IMR-90 (cell line): ENCODE measurements at regions not wholly inside any gene's neighbourhood (a gene's known extent, or its start where the extent isn't known, plus 50 kb on each side); places are given as distances from the start of the nearest gene placed in this dataset.

Experiments
- ATAC-seq: fragments of 200-7000 bp; cut with Tn5 transposase; 2 replicates; pipeline ENCODE4 v1.9.1; 2020; ENCODE audit warnings: low read depth, mild to moderate bottlenecking, moderate library complexity
- BruUV-seq: library from RNA; stranded (reverse); fragments of 400-500 nt; replicated peaks from 2 replicates; lab custom pipeline; 2021; lab: Mats Ljungman, UMichigan
- CTCF ChIA-PET: fragments of 300-600 bp; formaldehyde crosslinking; extraction: SDS; loops from one replicate; lab custom pipeline; 2021; ENCODE audit warnings: antibody characterized with exemption; lab: Yijun Ruan, JAX
- POLR2A ChIA-PET: fragments of 300-600 bp; sonication (Branson Sonifier 250); formaldehyde crosslinking; loops from one replicate; lab custom pipeline; 2022; ENCODE audit warnings: antibody characterized with exemption; ENCODE audit not compliant: unreplicated experiment; lab: Charles Lee
- DNase-seq: peaks from one replicate; pipeline ENCODE4 v3.0.0; 2013
- H2AFZ ChIP-seq: replicated peaks from 2 replicates; pipeline ENCODE3; 2013; ENCODE audit warnings: low read length, mild to moderate bottlenecking; ENCODE audit not compliant: poor library complexity
- H2AK5ac ChIP-seq: 2 replicates; pipeline ENCODE4 v1.6.1; 2013; ENCODE audit warnings: low read depth, low read length, inconsistent platforms
- H2AK9ac ChIP-seq: replicated peaks from 2 replicates; pipeline ENCODE3; 2013; ENCODE audit warnings: mild to moderate bottlenecking, low read depth, low read length, moderate library complexity; ENCODE audit not compliant: poor library complexity
- H2BK120ac ChIP-seq: 2 replicates; pipeline ENCODE4 v1.6.1; 2013; ENCODE audit warnings: low read depth, low read length, inconsistent platforms
- H2BK15ac ChIP-seq: 3 replicates; pipeline ENCODE4 v1.6.1; 2013; ENCODE audit warnings: low read depth, low read length, inconsistent platforms
- H2BK20ac ChIP-seq: 2 replicates; pipeline ENCODE4 v1.6.1; 2013; ENCODE audit warnings: low read depth, mild to moderate bottlenecking, inconsistent platforms, low read length, moderate library complexity
- H2BK5ac ChIP-seq: 2 replicates; pipeline ENCODE4 v1.6.1; 2013; ENCODE audit warnings: mild to moderate bottlenecking, low read depth, low read length, inconsistent platforms; ENCODE audit not compliant: poor library complexity, severe bottlenecking
- H3K14ac ChIP-seq: replicated peaks from 2 replicates; pipeline ENCODE4 v1.6.1; 2013; ENCODE audit warnings: low read depth, low read length, inconsistent platforms
- H3K18ac ChIP-seq: 2 replicates; pipeline ENCODE4 v1.6.1; 2013; ENCODE audit warnings: low read depth, low read length, control low read depth
- H3K23ac ChIP-seq: 2 replicates; pipeline ENCODE4 v1.6.1; 2013; ENCODE audit warnings: low read depth, low read length, inconsistent platforms
- H3K27ac ChIP-seq: 2 replicates; pipeline ENCODE4 v1.5.1; 2013; ENCODE audit warnings: mild to moderate bottlenecking, control low read depth, low read length; ENCODE audit not compliant: insufficient read depth
- H3K27me3 ChIP-seq: 2 replicates; pipeline ENCODE4 v1.6.1; 2013; ENCODE audit warnings: low read length; ENCODE audit not compliant: control insufficient read depth, insufficient read depth
- H3K36me3 ChIP-seq: 2 replicates; pipeline ENCODE4 v1.6.1; 2013; ENCODE audit warnings: low read length, mixed read lengths; ENCODE audit not compliant: control insufficient read depth, insufficient read depth
- H3K4ac ChIP-seq: 2 replicates; pipeline ENCODE4 v1.6.1; 2013; ENCODE audit warnings: low read depth, low read length, inconsistent platforms
- H3K4me1 ChIP-seq: 2 replicates; pipeline ENCODE4 v1.6.1; 2013; ENCODE audit warnings: low read length, mixed read lengths; ENCODE audit not compliant: control insufficient read depth, insufficient read depth
- H3K4me2 ChIP-seq: 2 replicates; pipeline ENCODE4 v1.6.1; 2013; ENCODE audit warnings: low read depth, mild to moderate bottlenecking, control low read depth, low read length, moderate library complexity
- H3K4me3 ChIP-seq: 2 replicates; pipeline ENCODE4 v1.5.1; 2013; ENCODE audit warnings: low read depth, mild to moderate bottlenecking, control low read depth, low read length, moderate library complexity; ENCODE audit not compliant: insufficient read depth
- H3K56ac ChIP-seq: 2 replicates; pipeline ENCODE4 v1.6.1; 2013; ENCODE audit warnings: low read length, inconsistent platforms; ENCODE audit not compliant: insufficient read depth; ENCODE audit errors: extremely low read depth
- H3K79me1 ChIP-seq, 2 experiments: 2 replicates each; pipeline ENCODE4 v1.6.1; 2013; ENCODE audit warnings: low read length in 2 of 2, inconsistent platforms in 1 of 2, low read depth in 1 of 2
- H3K9ac ChIP-seq: 2 replicates; pipeline ENCODE4 v1.6.1; 2013; ENCODE audit warnings: low read depth, low read length, control low read depth
- H3K9me1 ChIP-seq: 2 replicates; pipeline ENCODE4 v1.6.1; 2013; ENCODE audit warnings: low read length, inconsistent platforms; ENCODE audit not compliant: insufficient read depth
- H3K9me3 ChIP-seq: 2 replicates; pipeline ENCODE4 v1.6.1; 2013; ENCODE audit warnings: low read length; ENCODE audit not compliant: control insufficient read depth, insufficient read depth
- H4K20me1 ChIP-seq: 2 replicates; pipeline ENCODE4 v1.6.1; 2013; ENCODE audit warnings: low read length, inconsistent platforms; ENCODE audit not compliant: insufficient read depth
- H4K5ac ChIP-seq: 2 replicates; pipeline ENCODE4 v1.6.1; 2013; ENCODE audit warnings: mild to moderate bottlenecking, low read depth, low read length, control low read depth
- H4K8ac ChIP-seq, 2 experiments: 2 replicates each; pipeline ENCODE4 v1.6.1; 2013; ENCODE audit warnings: low read depth in 2 of 2, low read length in 2 of 2, control low read depth in 1 of 2, inconsistent platforms in 1 of 2
- H4K91ac ChIP-seq: 2 replicates; pipeline ENCODE4 v1.6.1; 2013; ENCODE audit warnings: low read depth, low read length, inconsistent platforms; ENCODE audit not compliant: insufficient read depth
- MXI1 ChIP-seq: IDR thresholded peaks from 2 replicates; pipeline ENCODE4 v1.6.1; 2012; ENCODE audit warnings: low read depth, mild to moderate bottlenecking, low read length, moderate library complexity, borderline replicate concordance
- RAD21 ChIP-seq: IDR thresholded peaks from 2 replicates; pipeline ENCODE4 v1.6.1; 2012; ENCODE audit warnings: low read length, improper control_type of control experiment
- RCOR1 ChIP-seq: IDR thresholded peaks from 2 replicates; pipeline ENCODE4 v1.6.1; 2012; ENCODE audit warnings: mild to moderate bottlenecking, low read length, improper control_type of control experiment; ENCODE audit not compliant: insufficient replicate concordance
- WGBS, 2 experiments: methylation state at CpG; one replicate each; pipeline versions ENCODE4 v1.1.5 to v1.1.7; 2013; ENCODE audit warnings: missing lambda C conversion rate in 2 of 2; ENCODE audit not compliant: insufficient read length in 1 of 2; ENCODE audit errors: extremely low coverage in 2 of 2; 5-methylcytosine and 5-hydroxymethylcytosine counted together
- dilution Hi-C: fragments of 300-500 bp; cut with HindIII; formaldehyde crosslinking; loops from one replicate; pipeline ENCODE4 v1.14.3; 2018; ENCODE audit warnings: low sequenced_read_pairs; ENCODE audit not compliant: unreplicated experiment
- in situ Hi-C: fragments of 300-500 bp; cut with MboI; formaldehyde crosslinking; loops from 3 replicates; pipeline ENCODE4 v1.14.3; 2019; ENCODE audit warnings: low sequenced_read_pairs, inconsistent platforms, mixed read lengths
- intact Hi-C: fragments of 100-400 bp; cut with micrococcal nuclease; formaldehyde crosslinking; loops from 2 replicates; pipeline ENCODE4 v1.10.0; 2022

DNA sequence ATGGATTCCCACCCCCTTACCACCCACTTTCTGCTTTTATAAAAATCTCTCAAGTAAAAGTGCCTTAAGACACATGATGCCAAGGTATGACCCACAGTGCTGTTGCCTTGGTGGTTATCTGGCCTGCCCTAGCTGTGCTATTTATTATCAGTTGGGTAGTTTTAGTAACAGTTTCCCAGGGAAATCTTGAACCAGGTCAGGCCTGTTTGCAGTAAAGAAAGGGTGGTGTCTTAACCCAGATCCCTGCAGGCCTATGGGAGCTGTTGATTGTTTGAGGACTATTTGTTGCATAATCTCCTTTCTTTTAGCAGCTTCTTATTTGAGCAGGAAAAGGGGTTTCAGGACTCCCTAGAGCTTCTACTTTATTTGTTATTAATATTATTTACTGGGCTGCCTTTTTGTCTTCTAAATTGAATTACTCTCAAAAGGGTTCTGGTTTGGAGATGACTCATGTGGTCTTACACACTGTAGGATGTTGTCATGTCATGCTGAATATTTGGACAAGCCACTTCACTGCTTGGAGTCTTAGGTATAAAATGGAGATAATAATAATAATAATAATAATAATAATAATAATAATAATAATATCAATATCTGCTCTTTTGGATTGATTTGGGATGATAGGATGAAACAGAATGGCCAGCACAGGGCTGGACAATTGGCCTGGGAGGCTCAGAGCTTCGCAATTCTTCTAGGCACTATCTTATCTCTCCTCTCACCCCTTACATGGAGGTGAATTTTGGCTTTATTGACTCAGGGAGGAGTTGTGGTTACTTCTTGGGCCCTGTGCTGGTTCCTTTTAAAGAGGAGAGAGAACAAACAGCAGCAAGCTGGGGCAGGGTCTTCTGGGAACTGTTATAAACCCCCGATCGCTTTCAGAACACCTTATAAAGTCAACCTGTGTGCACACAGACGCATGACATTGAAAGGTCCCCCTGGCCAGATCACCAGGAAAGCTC, 252.1 kb downstream of the PRDM2 start:
- CTCF ChIA-PET = no interaction called here
- Histone ChIP-seq H3K79me1 (no peaks in the 10 kb centered on the region), H3K4ac (no peak overlapping the region), H3K56ac (no peak overlapping the region), H3K4me2 (no peak overlapping the region), H4K20me1 (no peaks in the 10 kb centered on the region), H3K9ac (no peak overlapping the region), H3K27me3 (no peaks in the 10 kb centered on the region), H2BK5ac (no peak overlapping the region), H3K4me3 (no peak overlapping the region), H3K9me1 (no peaks in the 10 kb centered on the region), H2BK20ac (no peak overlapping the region), H4K5ac (no peak overlapping the region), H3K27ac (no peak overlapping the region), H3K14ac (no peak overlapping the region), H2BK15ac (no peak overlapping the region), H2BK120ac (no peak overlapping the region), H4K91ac (no peak overlapping the region), H3K9me3 (peaks cover 10% of the 10 kb centered on the region; the same call in 1 of the 2 replicates), H2AK5ac (no peak overlapping the region), H3K23ac (no peak overlapping the region), H3K36me3 (no peaks in the 10 kb centered on the region), H3K18ac (no peak overlapping the region), H2AK9ac (no peak overlapping the region), H4K8ac (no peak overlapping the region), H3K4me1 (no peaks in the 10 kb centered on the region), H2AFZ (no peak overlapping the region)
- in situ Hi-C loops (no loop called here), intact Hi-C loops (no loop called here), dilution Hi-C loops (no loop called here)
- ATAC-seq (no peak), DNase-seq (no peak)
- TF ChIP-seq RAD21 = no peak
- no peak for TF ChIP-seq RCOR1
- no peak for TF ChIP-seq MXI1
- no CpG with 5 or more reads among the region's 4 CpGs for WGBS, 2 experiments
- POLR2A ChIA-PET = no interaction called here
- BruUV-seq = no TSS peak
